Testis (tissue), 2 donors: ENCODE measurements at regions not wholly inside any gene's neighbourhood (a gene's known extent, or its start where the extent isn't known, plus 50 kb on each side); places are given as distances from the start of the nearest gene placed in this dataset.

Source experiments
- CTCF ChIP-seq, 3 experiments: fragments of 450-650 bp in 2 of 3; fragments of 200-600 bp in 1 of 3; sonication (generic) in 1 of 3; IDR thresholded peaks; one replicate each; pipeline ENCODE4 v1.5.1; 2016 to 2019; ENCODE audit warnings: antibody characterized with exemption in 3 of 3, mild to moderate bottlenecking in 2 of 3, moderate library complexity in 1 of 3
- POLR2A ChIP-seq: fragments of 450-650 bp; IDR thresholded peaks from one replicate; pipeline ENCODE4 v1.6.1; 2017; ENCODE audit warnings: antibody characterized with exemption, mild to moderate bottlenecking, moderate library complexity

GRCh38 chr11:98967005-98967404, 53.7 kb upstream of the CNTN5 start:
- TF ChIP-seq POLR2A = no peak
- no peak for TF ChIP-seq CTCF (IDR thresholded peaks at IDR 0.05)
